Kidney epithelial cell (primary cell): ENCODE measurements at regions not wholly inside any gene's neighbourhood (a gene's known extent, or its start where the extent isn't known, plus 50 kb on each side); places are given as distances from the start of the nearest gene placed in this dataset.

Source experiments
- DNase-seq: peaks from one replicate; pipeline ENCODE4 v3.0.0-alpha.2; 2010; ENCODE audit warnings: low read depth
- H3K27me3 ChIP-seq: 2 replicates; pipeline ENCODE4 v1.6.0; 2011; ENCODE audit warnings: low read length; ENCODE audit not compliant: control insufficient read depth, insufficient read depth
- H3K36me3 ChIP-seq: 2 replicates; pipeline ENCODE4 v1.5.1; 2011; ENCODE audit warnings: low read length; ENCODE audit not compliant: control insufficient read depth, insufficient read depth
- H3K4me3 ChIP-seq: 2 replicates; pipeline ENCODE4 v1.5.1; 2011; ENCODE audit warnings: low read depth, mild to moderate bottlenecking, control low read depth, low read length
- TF ChIP-seq, protein P1 (sequence below): IDR thresholded peaks from 2 replicates; pipeline ENCODE4 v1.5.1; 2011; ENCODE audit warnings: mild to moderate bottlenecking, moderate library complexity, low read length, control low read depth, inconsistent platforms; ENCODE audit not compliant: insufficient read depth, poor library complexity, severe bottlenecking

DNA sequence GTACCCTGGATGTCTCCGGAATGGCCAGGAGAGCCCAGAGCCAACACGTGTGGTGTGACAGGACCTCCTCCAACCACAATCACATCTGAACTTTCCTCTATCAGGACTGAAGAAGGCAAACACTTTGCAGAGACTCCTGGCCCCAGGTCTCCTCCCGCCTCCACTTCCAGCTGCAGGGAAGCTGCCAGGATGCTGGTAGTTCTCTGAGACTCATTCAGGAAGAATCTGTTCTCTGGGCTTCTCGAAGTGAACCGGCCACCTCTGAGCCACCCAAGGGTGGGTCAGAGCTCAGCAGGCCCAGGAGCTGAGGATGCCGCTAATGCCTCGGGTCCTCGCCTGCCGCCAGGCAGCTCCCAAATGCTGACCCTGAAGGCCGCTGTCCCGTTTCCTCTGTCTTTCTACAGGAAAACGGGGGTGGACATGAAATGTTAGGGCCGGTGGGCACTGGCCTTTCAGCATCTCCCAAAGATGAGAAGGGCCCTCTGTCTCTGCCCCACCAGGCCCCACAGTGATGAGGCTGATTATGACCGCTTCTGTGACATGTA lies 789.9 kb downstream of the BRD1 start:
- DNase-seq, result no peak
- no peak overlapping the region for H3K4me3 ChIP-seq
- TF ChIP-seq, protein P1, sequence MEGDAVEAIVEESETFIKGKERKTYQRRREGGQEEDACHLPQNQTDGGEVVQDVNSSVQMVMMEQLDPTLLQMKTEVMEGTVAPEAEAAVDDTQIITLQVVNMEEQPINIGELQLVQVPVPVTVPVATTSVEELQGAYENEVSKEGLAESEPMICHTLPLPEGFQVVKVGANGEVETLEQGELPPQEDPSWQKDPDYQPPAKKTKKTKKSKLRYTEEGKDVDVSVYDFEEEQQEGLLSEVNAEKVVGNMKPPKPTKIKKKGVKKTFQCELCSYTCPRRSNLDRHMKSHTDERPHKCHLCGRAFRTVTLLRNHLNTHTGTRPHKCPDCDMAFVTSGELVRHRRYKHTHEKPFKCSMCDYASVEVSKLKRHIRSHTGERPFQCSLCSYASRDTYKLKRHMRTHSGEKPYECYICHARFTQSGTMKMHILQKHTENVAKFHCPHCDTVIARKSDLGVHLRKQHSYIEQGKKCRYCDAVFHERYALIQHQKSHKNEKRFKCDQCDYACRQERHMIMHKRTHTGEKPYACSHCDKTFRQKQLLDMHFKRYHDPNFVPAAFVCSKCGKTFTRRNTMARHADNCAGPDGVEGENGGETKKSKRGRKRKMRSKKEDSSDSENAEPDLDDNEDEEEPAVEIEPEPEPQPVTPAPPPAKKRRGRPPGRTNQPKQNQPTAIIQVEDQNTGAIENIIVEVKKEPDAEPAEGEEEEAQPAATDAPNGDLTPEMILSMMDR, result no peak
- no peaks in the 10 kb centered on the region for H3K27me3 ChIP-seq
- H3K36me3 ChIP-seq, result no peaks in the 10 kb centered on the region

DNA sequence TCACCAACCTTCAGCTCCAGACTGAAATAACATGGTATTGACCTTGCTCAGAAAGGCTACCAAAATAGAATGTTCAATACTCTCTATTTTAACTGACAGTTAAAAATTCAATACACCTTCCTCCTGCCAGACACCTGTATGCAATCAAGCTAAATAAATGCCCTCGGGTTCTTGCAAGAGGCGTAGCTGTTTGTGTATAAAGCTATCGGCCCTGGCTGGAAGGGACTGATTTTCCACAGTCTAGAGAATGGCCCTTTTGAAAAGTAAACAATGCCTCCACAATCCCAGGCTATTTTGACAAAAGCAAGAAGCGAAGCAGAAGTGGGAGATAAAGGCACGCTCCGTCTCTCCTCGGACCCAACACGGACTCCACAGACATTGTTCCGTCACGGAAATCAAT lies 791.2 kb downstream of the BRD1 start:
- H3K27me3 ChIP-seq, result peaks cover 2% of the 10 kb centered on the region
- TF ChIP-seq, protein P1, result no peak
- no peaks in the 10 kb centered on the region for H3K36me3 ChIP-seq
- no peak for DNase-seq
- no peak overlapping the region for H3K4me3 ChIP-seq

DNA sequence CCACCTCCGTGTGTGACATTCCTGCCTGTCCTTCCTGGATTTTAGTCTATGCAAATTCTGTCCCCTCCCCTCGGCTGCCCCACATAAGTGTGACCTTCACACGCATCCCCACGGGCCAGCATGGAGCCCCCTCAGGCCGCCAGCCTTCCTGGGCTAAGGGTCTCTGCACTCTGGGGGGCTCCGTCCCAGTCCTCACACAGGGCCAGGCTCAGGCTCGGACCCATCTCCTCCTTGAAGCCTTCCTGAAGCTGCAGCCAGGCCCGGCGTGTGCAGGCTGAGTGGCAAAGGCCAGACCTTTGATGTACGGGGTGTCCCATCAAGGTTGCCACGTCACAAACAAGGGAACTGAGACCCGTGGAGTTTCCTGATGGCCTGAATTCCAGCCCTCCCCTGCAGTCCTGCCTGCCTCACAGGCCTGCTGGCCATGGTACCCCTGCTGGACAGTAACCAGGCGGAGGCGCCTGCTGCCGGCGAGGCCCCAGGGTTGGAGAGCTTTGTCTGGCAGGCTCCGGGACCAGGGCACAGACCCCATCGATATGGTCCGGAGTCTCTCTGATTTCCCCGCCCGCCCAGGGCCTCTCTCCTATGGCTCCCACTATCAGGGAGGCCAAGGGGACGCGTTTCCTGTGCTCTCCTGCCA lies 791.7 kb downstream of the BRD1 start:
- no peaks in the 10 kb centered on the region for H3K36me3 ChIP-seq
- no peak for DNase-seq
- no peak overlapping the region for H3K4me3 ChIP-seq
- peaks cover 2% of the 10 kb centered on the region for H3K27me3 ChIP-seq
- TF ChIP-seq, protein P1, result no peak

- peaks cover 2% of the 10 kb centered on the region for H3K27me3 ChIP-seq
- no peak for DNase-seq
- H3K36me3 ChIP-seq, result no peaks in the 10 kb centered on the region
- TF ChIP-seq, protein P1, result no peak
- H3K4me3 ChIP-seq, result no peak overlapping the region
Observed at GRCh38 chr22:49034836-49035817, 792.5 kb downstream of the BRD1 start.

- no peak for DNase-seq
- TF ChIP-seq, protein P1, result no peak
- H3K27me3 ChIP-seq, result peaks cover 2% of the 10 kb centered on the region
- H3K36me3 ChIP-seq, result no peaks in the 10 kb centered on the region
- no peak overlapping the region for H3K4me3 ChIP-seq
Observed at GRCh38 chr22:49033616-49034015, 794.1 kb downstream of the BRD1 start.
